ENCODE measurements at regions not wholly inside any gene's neighbourhood (a gene's known extent, or its start where the extent isn't known, plus 50 kb on each side); places are given as distances from the start of the nearest gene placed in this dataset.

DNA sequence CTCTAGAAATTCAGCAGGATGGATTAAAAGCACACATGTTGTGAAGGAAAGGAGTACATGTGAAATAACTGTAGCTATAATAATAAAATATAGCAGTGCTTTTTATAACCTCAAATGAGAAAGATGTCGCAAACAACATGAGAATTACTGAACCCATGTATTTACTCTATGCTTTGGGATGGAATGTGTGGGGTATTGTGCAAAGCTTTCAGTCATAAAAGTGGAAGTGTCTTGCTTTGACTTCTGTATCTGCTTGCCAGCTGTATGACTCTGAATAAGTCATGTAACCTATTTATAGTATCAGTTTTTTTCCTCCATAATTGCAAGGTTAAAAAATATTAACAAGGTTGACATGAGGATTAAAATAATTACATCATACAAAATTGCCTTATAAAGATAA is 519.3 kb upstream of the CADM2 start:
- TF ChIP-seq, protein P1, sequence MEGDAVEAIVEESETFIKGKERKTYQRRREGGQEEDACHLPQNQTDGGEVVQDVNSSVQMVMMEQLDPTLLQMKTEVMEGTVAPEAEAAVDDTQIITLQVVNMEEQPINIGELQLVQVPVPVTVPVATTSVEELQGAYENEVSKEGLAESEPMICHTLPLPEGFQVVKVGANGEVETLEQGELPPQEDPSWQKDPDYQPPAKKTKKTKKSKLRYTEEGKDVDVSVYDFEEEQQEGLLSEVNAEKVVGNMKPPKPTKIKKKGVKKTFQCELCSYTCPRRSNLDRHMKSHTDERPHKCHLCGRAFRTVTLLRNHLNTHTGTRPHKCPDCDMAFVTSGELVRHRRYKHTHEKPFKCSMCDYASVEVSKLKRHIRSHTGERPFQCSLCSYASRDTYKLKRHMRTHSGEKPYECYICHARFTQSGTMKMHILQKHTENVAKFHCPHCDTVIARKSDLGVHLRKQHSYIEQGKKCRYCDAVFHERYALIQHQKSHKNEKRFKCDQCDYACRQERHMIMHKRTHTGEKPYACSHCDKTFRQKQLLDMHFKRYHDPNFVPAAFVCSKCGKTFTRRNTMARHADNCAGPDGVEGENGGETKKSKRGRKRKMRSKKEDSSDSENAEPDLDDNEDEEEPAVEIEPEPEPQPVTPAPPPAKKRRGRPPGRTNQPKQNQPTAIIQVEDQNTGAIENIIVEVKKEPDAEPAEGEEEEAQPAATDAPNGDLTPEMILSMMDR (IDR thresholded peaks at IDR 0.05): no peak
- TF ChIP-seq EP300 (IDR thresholded peaks at IDR 0.05) (no peak), POLR2AphosphoS5 (IDR thresholded peaks at IDR 0.05) (no peak), POLR2A (IDR thresholded peaks at IDR 0.05; ENCODE audit: low read depth) (no peak)

Data from esophagus muscularis mucosa (tissue), 4 donors.